Spleen (tissue), 11 donors: ENCODE measurements at regions not wholly inside any gene's neighbourhood (a gene's known extent, or its start where the extent isn't known, plus 50 kb on each side); places are given as distances from the start of the nearest gene placed in this dataset.

Experiments used
- DNase-seq: peaks from one replicate; pipeline ENCODE4 v3.0.0-alpha.2; 2020
- H3K27ac ChIP-seq, 8 donors: fragments of 200-600 bp; sonication (generic) in 7 of 8; 1 replicate in 4 of 8; 2 replicates in 4 of 8; pipeline versions ENCODE4 v1.5.0 to v1.8.0; 2016 to 2021; ENCODE audit warnings: inconsistent platforms in 4 of 8, mild to moderate bottlenecking in 4 of 8, moderate library complexity in 1 of 8
- H3K27me3 ChIP-seq, 7 donors: fragments of 200-600 bp; sonication (generic) in 6 of 7; replicated peaks in 1 of 7; 1 replicate in 4 of 7; 2 replicates in 3 of 7; pipeline versions ENCODE4 v1.5.0 to v1.8.0; 2016 to 2021; ENCODE audit warnings: inconsistent platforms in 3 of 7, mild to moderate bottlenecking in 1 of 7
- H3K36me3 ChIP-seq, 6 donors: fragments of 200-600 bp; sonication (generic) in 5 of 6; 1 replicate in 4 of 6; 2 replicates in 2 of 6; pipeline versions ENCODE4 v1.5.0 to v1.8.0; 2016 to 2021; ENCODE audit warnings: inconsistent platforms in 2 of 6
- H3K4me1 ChIP-seq, 6 donors: fragments of 200-600 bp; sonication (generic) in 5 of 6; 1 replicate in 3 of 6; 2 replicates in 3 of 6; pipeline versions ENCODE4 v1.5.0 to v1.8.0; 2016 to 2021; ENCODE audit warnings: inconsistent platforms in 3 of 6
- H3K4me3 ChIP-seq, 8 donors: fragments of 200-600 bp; sonication (generic) in 7 of 8; 1 replicate in 4 of 8; 2 replicates in 4 of 8; pipeline versions ENCODE4 v1.5.0 to v1.8.0; 2016 to 2021; ENCODE audit warnings: inconsistent platforms in 4 of 8, mild to moderate bottlenecking in 4 of 8, moderate library complexity in 2 of 8
- H3K9me3 ChIP-seq, 8 donors: fragments of 200-600 bp; sonication (generic) in 7 of 8; 1 replicate in 4 of 8; 2 replicates in 4 of 8; pipeline versions ENCODE4 v1.5.0 to v1.8.0; 2016 to 2021; ENCODE audit warnings: inconsistent platforms in 4 of 8
- CTCF ChIP-seq, 11 experiments: fragments of 200-600 bp in 7 of 11; fragments of 450-650 bp in 4 of 11; sonication (generic) in 4 of 11; IDR thresholded peaks in 8 of 11; conservative IDR thresholded peaks in 3 of 11; 1 replicate in 7 of 11; 2 replicates in 4 of 11; pipeline versions ENCODE4 v1.4.0 to v1.8.0; 2016 to 2021; ENCODE audit warnings: antibody characterized with exemption in 11 of 11, inconsistent platforms in 4 of 11, mild to moderate bottlenecking in 1 of 11
- POLR2A ChIP-seq, 3 donors: fragments of 450-650 bp; IDR thresholded peaks; one replicate each; pipeline ENCODE4 v1.5.1; 2017; ENCODE audit warnings: antibody characterized with exemption in 3 of 3, mild to moderate bottlenecking in 1 of 3
- POLR2AphosphoS5 ChIP-seq, 3 donors: sonication (generic); formaldehyde crosslinking; IDR thresholded peaks; one replicate each; pipeline ENCODE4 v1.5.1; 2017; ENCODE audit warnings: antibody characterized with exemption in 3 of 3
- WGBS, 5 donors: extraction: QIAGEN DNeasy Blood & Tissue Kit in 3 of 5; methylation state at CpG; one replicate each; pipeline versions ENCODE4 v1.1.5 to v1.1.7; 2013 to 2018; 5-methylcytosine and 5-hydroxymethylcytosine counted together
- intact Hi-C: fragments of 100-400 bp; cut with DNase I; formaldehyde crosslinking; loops from one replicate; pipeline ENCODE4 v1.15.0; 2023; ENCODE audit warnings: low total_unique reads
- donor health status: healthy with polysubstance abuse.
- donor health status: DM: no; HTN: no; CAD: no; lungs with moderate emphysema.
- donor health status: DM: no; HTN: no; CAD: no.
- donor health status: Bipolar disorder and iron deficiency.
- donor health status: healthy.
- donor health status: DM: no; HTN: no; CAD: no.
- donor health status: DM: yes; HTN: yes; CAD: no.

GRCh38 chr16:54806881-54807360, 123.7 kb upstream of the IRX5 start:
- Histone ChIP-seq H3K27ac (no peak overlapping the region), H3K4me1 (no peaks in the 10 kb centered on the region), H3K36me3 (no peaks in the 10 kb centered on the region), H3K4me3 (no peak overlapping the region), H3K27me3 (no peaks in the 10 kb centered on the region), H3K9me3 (peaks cover 0 to 1% (median 0%) of the 10 kb centered on the region in 8 donors)
- intact Hi-C loops: no loop called here
- TF ChIP-seq POLR2AphosphoS5 (IDR thresholded peaks at IDR 0.05): no peak
- no peak for TF ChIP-seq CTCF (IDR thresholded peaks at IDR 0.05 in 8 of 11, conservative IDR thresholded peaks at IDR 0.05 in 3 of 11)
- TF ChIP-seq POLR2A (IDR thresholded peaks at IDR 0.05): no peak
- DNase-seq: no peak
- 85 to 89% (median 87%) methylated on average over 4 of the region's 4 CpGs for WGBS, 5 donors

GRCh38 chr16:54806378-54806777, 124.3 kb upstream of the IRX5 start:
- DNase-seq: no peak
- Histone ChIP-seq H3K9me3 (peaks cover 0 to 4% (median 0%) of the 10 kb centered on the region in 8 donors), H3K4me3 (no peak overlapping the region), H3K36me3 (no peaks in the 10 kb centered on the region), H3K27me3 (no peaks in the 10 kb centered on the region), H3K27ac (no peak overlapping the region), H3K4me1 (no peaks in the 10 kb centered on the region)
- 73 to 85% (median 82%) methylated on average over 6 of the region's 6 CpGs for WGBS, 5 donors
- intact Hi-C loops: no loop called here
- TF ChIP-seq POLR2A (IDR thresholded peaks at IDR 0.05) (no peak), POLR2AphosphoS5 (IDR thresholded peaks at IDR 0.05) (no peak), CTCF (IDR thresholded peaks at IDR 0.05 in 8 of 11, conservative IDR thresholded peaks at IDR 0.05 in 3 of 11) (no peak)

GRCh38 chr16:54805648-54806047, 125.0 kb upstream of the IRX5 start:
- Histone ChIP-seq H3K4me3 (no peak overlapping the region), H3K36me3 (no peaks in the 10 kb centered on the region), H3K9me3 (peaks cover 0 to 4% (median 0%) of the 10 kb centered on the region in 8 donors), H3K27ac (no peak overlapping the region), H3K4me1 (no peaks in the 10 kb centered on the region), H3K27me3 (no peaks in the 10 kb centered on the region)
- TF ChIP-seq POLR2AphosphoS5 (IDR thresholded peaks at IDR 0.05) (no peak), POLR2A (IDR thresholded peaks at IDR 0.05) (no peak), CTCF (IDR thresholded peaks at IDR 0.05 in 8 of 11, conservative IDR thresholded peaks at IDR 0.05 in 3 of 11) (no peak)
- WGBS, 5 donors: 60 to 84% (median 73%) methylated on average over 4 of the region's 4 CpGs
- no peak for DNase-seq
- intact Hi-C loops: no loop called here

GRCh38 chr16:54801057-54801844, 129.4 kb upstream of the IRX5 start:
- Histone ChIP-seq H3K36me3 (no peaks in the 10 kb centered on the region), H3K4me3 (no peak overlapping the region), H3K27me3 (no peaks in the 10 kb centered on the region), H3K9me3 (peaks cover 0 to 26% (median 10%) of the 10 kb centered on the region in 8 donors), H3K27ac (no peak overlapping the region), H3K4me1 (no peaks in the 10 kb centered on the region)
- WGBS, 5 donors: 84 to 91% (median 85%) methylated on average over 9 of the region's 9 CpGs
- no peak for DNase-seq
- TF ChIP-seq POLR2AphosphoS5 (IDR thresholded peaks at IDR 0.05) (no peak), CTCF (IDR thresholded peaks at IDR 0.05 in 8 of 11, conservative IDR thresholded peaks at IDR 0.05 in 3 of 11) (no peak), POLR2A (IDR thresholded peaks at IDR 0.05) (no peak)
- intact Hi-C loops: no loop called here
